MCF 10A (cell line): ENCODE measurements at regions not wholly inside any gene's neighbourhood (a gene's known extent, or its start where the extent isn't known, plus 50 kb on each side); places are given as distances from the start of the nearest gene placed in this dataset.

Experiments used
- BruUV-seq: library from RNA; stranded (reverse); fragments of 400-500 nt; replicated peaks from 2 replicates; lab custom pipeline; 2021; lab: Mats Ljungman, UMichigan
- CTCF ChIA-PET: fragments of 300-600 bp; sonication (Branson Sonifier 250); formaldehyde crosslinking; extraction: SDS; loops from one replicate; lab custom pipeline; 2021; ENCODE audit warnings: antibody characterized with exemption, inconsistent platforms; lab: Yijun Ruan, JAX
- POLR2A ChIA-PET: fragments of 300-600, 350-650 bp; sonication (Branson Sonifier 250); formaldehyde crosslinking; extraction: SDS; loops from one replicate; lab custom pipeline; 2020; ENCODE audit warnings: antibody characterized with exemption, inconsistent platforms; lab: Yijun Ruan, JAX
- DNase-seq: peaks from one replicate; pipeline ENCODE4 v3.0.0-alpha.2; 2018; ENCODE audit not compliant: unreplicated experiment
- H3K27ac Mint-ChIP-seq: one replicate; pipeline ENCODE4 v1.8.0; 2022; ENCODE audit warnings: mild to moderate bottlenecking, low read depth, mixed read lengths; ENCODE audit not compliant: unreplicated experiment
- H3K27me3 Mint-ChIP-seq: one replicate; pipeline ENCODE4 v1.8.0; 2022; ENCODE audit warnings: mixed read lengths; ENCODE audit not compliant: insufficient read depth, unreplicated experiment
- H3K36me3 Mint-ChIP-seq: one replicate; pipeline ENCODE4 v1.8.0; 2022; ENCODE audit warnings: mild to moderate bottlenecking, moderate library complexity, mixed read lengths; ENCODE audit not compliant: insufficient read depth, unreplicated experiment
- H3K4me1 Mint-ChIP-seq: one replicate; pipeline ENCODE4 v1.8.0; 2022; ENCODE audit warnings: mixed read lengths; ENCODE audit not compliant: insufficient read depth, unreplicated experiment
- H3K4me3 Mint-ChIP-seq: one replicate; pipeline ENCODE4 v1.8.0; 2022; ENCODE audit warnings: mild to moderate bottlenecking, moderate library complexity, mixed read lengths; ENCODE audit not compliant: unreplicated experiment
- H3K9me3 Mint-ChIP-seq: one replicate; pipeline ENCODE4 v1.8.0; 2022; ENCODE audit warnings: mixed read lengths; ENCODE audit not compliant: unreplicated experiment
- intact Hi-C: fragments of 100-400 bp; cut with micrococcal nuclease; formaldehyde crosslinking; loops from 2 replicates; pipeline ENCODE4 v1.14.1; 2022
- TF ChIP-seq, protein P1 (sequence below): fragments of 200-600 bp; IDR thresholded peaks from one replicate; pipeline ENCODE4 v1.8.0; 2022; ENCODE audit warnings: antibody characterized with exemption, mild to moderate bottlenecking; ENCODE audit not compliant: unreplicated experiment

GRCh38 chr16:49052846-49053245 is 228.8 kb downstream of the CBLN1 start:
- no peak overlapping the region for H3K27ac Mint-ChIP-seq
- no TSS peak for BruUV-seq
- intact Hi-C loops: no loop called here
- DNase-seq: no peak
- ChIA-PET POLR2A (no interaction called here), CTCF (interaction anchor here (0.5 kb wide), 1 partner anchor 16 kb away, joined by 3 read pairs; no protein-coding TSS in a partner anchor)
- peaks cover 6% of the 10 kb centered on the region for H3K4me1 Mint-ChIP-seq
- no peak overlapping the region for H3K4me3 Mint-ChIP-seq
- no peaks in the 10 kb centered on the region for H3K9me3 Mint-ChIP-seq
- no peaks in the 10 kb centered on the region for H3K36me3 Mint-ChIP-seq
- H3K27me3 Mint-ChIP-seq: peaks cover 14% of the 10 kb centered on the region
- TF ChIP-seq, protein P1, sequence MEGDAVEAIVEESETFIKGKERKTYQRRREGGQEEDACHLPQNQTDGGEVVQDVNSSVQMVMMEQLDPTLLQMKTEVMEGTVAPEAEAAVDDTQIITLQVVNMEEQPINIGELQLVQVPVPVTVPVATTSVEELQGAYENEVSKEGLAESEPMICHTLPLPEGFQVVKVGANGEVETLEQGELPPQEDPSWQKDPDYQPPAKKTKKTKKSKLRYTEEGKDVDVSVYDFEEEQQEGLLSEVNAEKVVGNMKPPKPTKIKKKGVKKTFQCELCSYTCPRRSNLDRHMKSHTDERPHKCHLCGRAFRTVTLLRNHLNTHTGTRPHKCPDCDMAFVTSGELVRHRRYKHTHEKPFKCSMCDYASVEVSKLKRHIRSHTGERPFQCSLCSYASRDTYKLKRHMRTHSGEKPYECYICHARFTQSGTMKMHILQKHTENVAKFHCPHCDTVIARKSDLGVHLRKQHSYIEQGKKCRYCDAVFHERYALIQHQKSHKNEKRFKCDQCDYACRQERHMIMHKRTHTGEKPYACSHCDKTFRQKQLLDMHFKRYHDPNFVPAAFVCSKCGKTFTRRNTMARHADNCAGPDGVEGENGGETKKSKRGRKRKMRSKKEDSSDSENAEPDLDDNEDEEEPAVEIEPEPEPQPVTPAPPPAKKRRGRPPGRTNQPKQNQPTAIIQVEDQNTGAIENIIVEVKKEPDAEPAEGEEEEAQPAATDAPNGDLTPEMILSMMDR: no peak

DNA sequence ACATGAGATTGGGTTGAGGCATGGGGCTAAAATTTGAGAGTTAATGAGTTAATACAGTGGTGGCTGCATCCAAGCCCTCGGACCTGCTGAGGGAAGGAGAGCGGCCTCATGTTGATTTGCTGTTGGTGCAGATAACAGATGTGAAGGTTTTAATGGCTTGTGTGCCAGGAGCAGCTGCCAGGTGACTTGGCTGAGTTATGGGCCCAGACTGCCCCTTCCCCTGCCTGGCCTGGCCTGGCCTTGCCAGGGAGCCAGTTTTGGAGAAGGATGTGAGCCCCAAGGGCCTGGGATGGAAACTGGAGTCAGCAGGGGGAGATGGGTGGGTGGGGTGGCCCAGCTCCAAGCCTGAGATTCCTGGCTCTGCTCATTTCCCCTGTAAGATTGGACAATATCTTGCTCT is 230.1 kb downstream of the CBLN1 start:
- TF ChIP-seq, protein P1: no peak
- Mint-ChIP-seq H3K4me3 (no peak overlapping the region), H3K27me3 (peaks cover 14% of the 10 kb centered on the region), H3K27ac (no peak overlapping the region), H3K9me3 (no peaks in the 10 kb centered on the region), H3K36me3 (no peaks in the 10 kb centered on the region), H3K4me1 (peaks cover 6% of the 10 kb centered on the region)
- intact Hi-C loops: no loop called here
- POLR2A ChIA-PET: no interaction called here
- no peak for DNase-seq
- BruUV-seq: no TSS peak
- CTCF ChIA-PET: no interaction called here

DNA sequence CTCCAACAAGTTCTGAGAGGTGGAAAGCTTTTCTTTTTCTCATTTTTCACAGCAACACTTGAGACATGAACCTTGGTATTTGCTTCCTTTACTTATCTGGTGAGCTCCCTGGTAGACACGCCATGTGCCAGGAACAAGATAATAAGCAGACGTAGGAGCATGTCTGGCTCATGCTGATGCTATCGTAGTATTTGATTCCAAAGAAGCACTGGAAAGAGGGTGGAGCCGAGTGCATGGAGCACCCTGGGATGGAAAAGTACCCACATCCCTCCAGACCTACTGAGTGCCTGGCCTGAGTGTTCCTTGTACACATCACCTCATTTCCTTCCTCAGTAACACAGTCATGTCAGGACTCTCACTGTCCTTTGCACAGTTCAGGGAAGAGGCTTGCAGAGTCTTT is 231.0 kb downstream of the CBLN1 start:
- intact Hi-C loops: no loop called here

GRCh38 chr16:49049644-49050043 is 232.0 kb downstream of the CBLN1 start:
- TF ChIP-seq, protein P1: no peak
- no TSS peak for BruUV-seq
- Mint-ChIP-seq H3K36me3 (no peaks in the 10 kb centered on the region), H3K27ac (no peak overlapping the region), H3K9me3 (no peaks in the 10 kb centered on the region), H3K4me1 (peaks cover 6% of the 10 kb centered on the region), H3K27me3 (no peaks in the 10 kb centered on the region), H3K4me3 (no peak overlapping the region)
- no peak for DNase-seq
- CTCF ChIA-PET: no interaction called here
- intact Hi-C loops: no loop called here
- POLR2A ChIA-PET: no interaction called here

More for the DNA sequence above, 231.0 kb downstream of the CBLN1 start:
- no TSS peak for BruUV-seq
- CTCF ChIA-PET: no interaction called here
- peaks cover 6% of the 10 kb centered on the region for H3K4me1 Mint-ChIP-seq
- H3K27ac Mint-ChIP-seq: no peak overlapping the region
- no peak overlapping the region for H3K4me3 Mint-ChIP-seq
- H3K27me3 Mint-ChIP-seq: peaks cover 8% of the 10 kb centered on the region
- TF ChIP-seq, protein P1: no peak
- no peaks in the 10 kb centered on the region for H3K9me3 Mint-ChIP-seq
- POLR2A ChIA-PET: no interaction called here
- no peak for DNase-seq
- no peaks in the 10 kb centered on the region for H3K36me3 Mint-ChIP-seq
